ENCODE measurements at regions not wholly inside any gene's neighbourhood (a gene's known extent, or its start where the extent isn't known, plus 50 kb on each side); places are given as distances from the start of the nearest gene placed in this dataset.

GRCh38 chr20:51076786-51077685 lies 54.1 kb upstream of the KCNG1 start:
- no peak for TF ChIP-seq CTCF (IDR thresholded peaks at IDR 0.05; ENCODE audit: borderline replicate concordance, control extremely low read depth, extremely low read depth, insufficient read depth, missing control alignments)
- no peak for DNase-seq (ENCODE audit: low spot score)
- in situ Hi-C loops (cut with MboI; ENCODE audit: low sequenced_read_pairs, unreplicated experiment), result no loop called here

DNA sequence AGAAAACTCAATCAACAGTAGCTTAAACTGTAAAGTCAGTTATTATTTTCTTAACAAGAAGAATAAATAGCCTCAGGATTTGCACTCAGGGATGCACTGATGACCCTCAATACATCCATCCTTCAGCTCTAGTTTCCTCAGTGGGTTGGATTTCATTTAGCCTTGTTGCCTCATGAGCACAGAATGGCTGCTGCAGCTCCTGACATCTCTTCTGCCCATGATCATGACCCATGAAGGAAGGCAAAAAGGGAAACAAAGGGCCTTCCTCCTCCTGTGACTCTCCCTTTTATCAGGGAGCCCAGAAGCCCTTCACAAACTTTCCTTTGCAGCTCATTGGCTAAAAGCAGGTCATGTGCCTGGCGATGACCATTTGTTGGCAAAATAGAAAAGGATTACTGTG lies 51.2 kb upstream of the KCNG1 start:
- in situ Hi-C loops (cut with MboI; ENCODE audit: low sequenced_read_pairs, unreplicated experiment), result no loop called here
- DNase-seq (ENCODE audit: low spot score), result no peak
- no peak for TF ChIP-seq CTCF (IDR thresholded peaks at IDR 0.05; ENCODE audit: borderline replicate concordance, control extremely low read depth, extremely low read depth, insufficient read depth, missing control alignments)
